DMS153 treated with DMSO at 0.1 percent for 48 hours (cell line): ENCODE measurements at regions not wholly inside any gene's neighbourhood (a gene's known extent, or its start where the extent isn't known, plus 50 kb on each side); places are given as distances from the start of the nearest gene placed in this dataset.
"Not testable (repeated sequence)": the region's sequence is repeated elsewhere in the genome, so short reads cannot be mapped to it uniquely, and the experiment has no call there.

Source experiments
- DNase-seq: peaks from one replicate; lab custom pipeline; 2025; ENCODE audit not compliant: unreplicated experiment; lab: John Stamatoyannopoulos, UW

DNA sequence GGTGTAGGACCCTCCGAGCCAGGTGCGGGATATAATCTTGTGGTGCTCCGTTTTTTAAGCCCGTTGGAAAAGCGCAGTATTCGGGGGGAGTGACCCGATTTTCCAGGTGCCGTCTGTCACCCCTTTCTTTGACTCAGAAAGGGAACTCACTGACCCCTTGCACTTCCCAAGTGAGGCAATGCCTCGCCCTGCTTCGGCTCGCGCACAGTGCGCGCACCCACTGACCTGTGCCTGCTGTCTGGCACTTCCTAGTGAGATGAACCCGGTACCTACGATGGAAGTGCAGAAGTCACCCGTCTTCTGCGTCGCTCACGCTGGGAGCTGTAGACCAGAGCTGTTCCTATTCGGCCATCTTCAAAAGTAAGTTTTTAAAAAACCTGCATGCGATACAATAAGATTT lies 362.1 kb downstream of the HS3ST1 start:
- not testable (repeated sequence) for DNase-seq

DNA sequence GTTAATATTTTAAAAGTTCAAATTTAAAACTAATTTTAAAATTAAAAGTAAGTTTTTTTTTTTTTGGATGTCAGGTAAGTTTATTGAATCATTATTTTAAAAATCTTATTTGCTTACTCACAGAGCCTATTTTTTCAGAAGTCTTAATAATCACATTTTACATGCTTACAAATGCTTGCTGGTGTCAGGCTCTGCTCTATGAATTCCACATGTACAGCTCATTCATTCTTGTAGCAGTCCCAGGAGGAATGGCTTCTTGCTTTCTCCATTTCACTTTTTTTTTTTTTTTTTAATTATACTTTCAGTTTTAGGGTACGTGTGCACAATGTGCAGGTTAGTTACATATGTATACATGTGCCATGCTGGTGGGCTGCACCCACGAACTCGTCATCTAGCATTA lies 368.1 kb downstream of the HS3ST1 start:
- DNase-seq = not testable (repeated sequence)

DNA sequence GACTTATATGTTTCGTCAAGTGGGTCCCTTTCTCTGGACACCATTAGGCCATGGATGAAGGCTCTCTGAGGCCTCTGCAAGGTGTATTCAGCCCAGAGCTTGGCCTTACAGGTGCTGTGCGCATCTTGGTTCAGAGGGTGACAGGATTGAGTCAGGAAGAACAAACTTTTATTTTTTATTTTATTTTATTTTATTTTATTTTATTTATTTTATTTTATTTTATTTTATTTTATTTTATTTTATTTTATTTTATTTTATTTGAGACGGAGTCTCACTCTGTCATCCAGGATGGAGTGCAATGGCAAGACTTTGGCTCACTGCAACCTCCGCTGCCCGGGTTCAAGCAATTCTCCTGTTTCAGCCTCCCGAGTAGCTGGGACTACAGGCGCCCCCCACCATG lies 370.4 kb upstream of the CLNK start:
- DNase-seq = not testable (repeated sequence)

GRCh38 chr4:11053601-11054220 lies 369.1 kb upstream of the CLNK start:
- DNase-seq = no peak

DNA sequence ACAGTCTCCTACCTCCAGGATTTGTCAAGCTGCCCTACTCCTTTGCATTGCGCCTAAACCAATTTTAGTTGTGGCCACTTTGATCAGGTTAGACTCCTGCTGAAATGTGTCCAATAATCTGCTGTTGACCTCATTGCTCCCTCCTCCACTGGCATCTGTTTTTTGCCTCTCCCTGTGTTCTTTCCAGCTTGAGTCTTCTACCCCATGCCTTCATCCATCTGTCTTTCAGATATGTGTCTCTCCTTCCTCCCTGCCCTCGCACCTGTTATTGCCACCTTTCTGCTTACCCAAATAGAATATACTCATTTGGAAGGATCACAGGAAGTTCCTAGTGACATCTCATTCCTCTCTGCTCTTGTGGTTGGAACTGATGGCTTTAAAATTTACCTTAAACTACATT lies 366.6 kb upstream of the CLNK start:
- no peak for DNase-seq

DNA sequence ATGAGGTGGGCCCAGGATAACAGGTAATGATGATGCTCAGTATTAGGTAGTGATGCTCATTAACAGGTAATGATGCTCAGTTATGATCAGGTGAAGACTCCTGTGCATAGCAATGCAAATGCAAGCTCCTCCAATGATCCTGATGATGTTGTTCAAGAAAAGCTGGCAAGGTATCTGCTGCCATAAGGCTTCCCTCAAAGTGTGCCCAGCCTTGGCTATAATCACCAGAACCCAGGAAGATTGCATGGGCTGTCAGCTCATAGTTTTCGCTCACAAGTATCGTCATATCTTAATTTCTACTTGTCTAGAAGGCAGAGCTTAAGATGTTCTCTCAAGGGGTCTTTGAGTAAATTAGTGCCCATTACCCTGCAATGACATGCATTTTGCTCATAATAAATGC lies 366.2 kb upstream of the CLNK start:
- no peak for DNase-seq

DNA sequence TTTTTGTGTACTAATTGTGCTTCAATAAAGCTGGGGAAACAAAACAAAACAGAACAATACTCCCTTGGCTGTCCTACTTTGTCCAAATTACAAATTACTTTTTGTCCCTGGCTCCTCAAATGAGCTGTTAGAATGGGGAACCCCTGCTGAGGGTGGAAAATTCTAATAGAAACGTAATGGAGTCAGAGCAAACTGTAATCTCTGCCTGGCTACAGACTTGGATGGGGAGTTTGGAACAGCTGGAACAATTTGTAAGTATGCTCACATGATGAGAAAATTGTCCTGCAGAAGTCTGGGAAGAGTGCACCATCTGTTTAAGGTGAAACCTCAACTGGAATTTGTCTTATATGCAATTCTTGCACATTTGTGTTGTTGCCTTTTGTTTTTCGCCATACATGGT lies 364.4 kb upstream of the CLNK start:
- no peak for DNase-seq

DNA sequence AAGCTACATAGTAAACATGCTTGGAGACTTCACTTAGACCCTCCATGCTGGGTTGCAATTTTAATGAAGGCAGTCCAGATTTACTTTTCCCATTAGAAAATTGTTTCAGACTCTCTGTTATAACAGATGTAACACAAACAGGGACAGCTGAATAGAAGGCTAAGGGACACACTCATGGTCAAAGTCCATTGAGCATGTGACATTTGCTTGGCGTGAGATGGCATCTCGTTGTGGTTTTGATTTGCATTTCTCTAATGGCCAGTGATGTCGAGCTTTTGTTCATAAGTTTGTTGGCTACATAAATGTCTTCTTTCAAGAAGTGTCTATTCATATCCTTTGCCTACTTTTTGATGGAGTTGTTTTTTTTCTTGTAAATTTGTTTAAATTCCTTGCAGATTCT lies 358.2 kb upstream of the CLNK start:
- DNase-seq = no peak

DNA sequence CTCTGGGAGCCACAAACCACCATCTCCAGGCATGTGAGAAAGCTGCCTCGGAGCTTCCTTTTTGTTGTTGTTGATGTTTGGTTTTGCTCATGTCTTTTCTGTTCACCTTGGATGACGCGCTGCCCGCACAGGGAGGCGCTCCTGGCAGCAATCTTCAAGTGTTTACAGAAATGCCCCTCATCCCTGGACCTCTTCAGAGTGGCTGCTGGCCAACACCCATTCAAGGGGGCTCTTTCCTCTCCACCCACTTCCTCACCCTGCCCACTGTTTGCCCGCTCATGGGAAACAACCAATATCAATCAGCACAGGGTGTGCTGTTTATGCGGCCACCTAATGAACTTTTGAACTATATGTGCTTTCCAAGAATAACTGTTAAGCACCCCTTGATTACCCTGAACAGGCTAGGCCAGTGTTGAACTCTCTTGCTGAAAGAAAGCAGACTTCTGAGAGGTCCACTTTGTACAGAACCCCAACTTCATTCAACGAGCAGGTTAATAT lies 355.1 kb upstream of the CLNK start:
- no peak for DNase-seq

DNA sequence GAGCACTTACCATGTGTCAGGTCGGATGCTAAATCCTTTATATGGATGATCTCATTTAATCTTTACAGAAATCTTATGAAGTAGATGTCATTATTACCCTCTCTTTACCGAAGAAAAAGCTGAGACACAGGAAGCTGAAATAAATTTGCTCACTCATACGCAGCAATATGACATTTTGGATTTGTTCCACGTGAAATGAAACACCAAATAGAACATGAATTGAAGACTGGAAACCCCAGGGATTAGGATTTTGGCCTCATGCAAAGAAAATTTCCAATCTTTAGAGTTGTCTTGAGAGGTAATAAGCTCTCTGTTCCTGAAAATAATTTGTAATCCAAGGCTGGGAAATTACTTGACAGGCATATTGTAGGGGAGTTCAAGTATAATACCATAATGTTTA lies 354.4 kb upstream of the CLNK start:
- DNase-seq = no peak

DNA sequence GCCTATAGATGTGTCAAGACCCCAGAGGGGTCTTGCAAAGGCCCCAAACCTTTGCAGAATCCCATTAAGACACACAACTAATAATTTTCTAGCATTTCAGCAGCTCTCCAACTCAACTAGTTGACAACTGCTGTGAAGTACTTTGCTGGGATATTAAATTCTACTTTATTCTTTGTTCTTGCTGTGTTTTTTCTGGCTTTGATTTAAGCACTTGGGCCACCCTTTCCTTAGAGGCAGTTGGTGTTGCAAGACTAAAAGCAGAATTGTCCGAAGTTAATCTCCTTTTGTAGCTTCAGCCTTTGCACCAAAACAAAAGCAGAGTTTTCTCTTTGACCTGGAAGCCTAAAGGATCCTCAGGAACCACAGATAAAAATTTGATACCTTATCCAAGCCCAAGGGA lies 353.1 kb upstream of the CLNK start:
- no peak for DNase-seq

GRCh38 chr4:11028334-11028733 lies 343.8 kb upstream of the CLNK start:
- no peak for DNase-seq

GRCh38 chr4:11021333-11021732 lies 336.8 kb upstream of the CLNK start:
- DNase-seq = no peak

- no peak for DNase-seq
Measured at GRCh38 chr4:11019451-11020240, 335.1 kb upstream of the CLNK start.

- no peak for DNase-seq
Measured at GRCh38 chr4:11014199-11014598, 329.6 kb upstream of the CLNK start.

- no peak for DNase-seq
Measured at GRCh38 chr4:11013094-11013664, 328.6 kb upstream of the CLNK start.

DNA sequence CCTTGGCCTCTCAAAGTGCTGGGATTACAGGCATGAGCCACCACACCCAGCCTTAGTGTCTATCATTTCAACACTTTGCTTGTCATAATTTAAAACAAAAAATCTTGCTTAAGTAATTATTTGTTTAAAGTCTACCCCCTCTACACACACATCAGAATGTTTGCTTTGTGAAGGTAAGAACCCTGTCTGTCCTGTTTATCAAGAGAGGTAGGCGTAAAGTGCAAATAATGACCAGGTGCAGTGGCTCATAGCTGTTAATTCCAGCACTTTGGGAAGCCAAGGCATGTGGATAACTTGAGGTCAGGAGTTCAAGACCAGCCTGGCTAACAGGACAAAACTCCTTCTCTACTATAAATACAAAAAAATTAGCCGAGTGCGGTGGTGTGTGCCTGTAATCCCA lies 326.7 kb upstream of the CLNK start:
- DNase-seq = no peak

- no peak for DNase-seq
Measured at GRCh38 chr4:11010624-11011023, 326.1 kb upstream of the CLNK start.

- DNase-seq = no peak
Measured at GRCh38 chr4:11009281-11009680, 324.7 kb upstream of the CLNK start.

- no peak for DNase-seq
Measured at GRCh38 chr4:11005300-11005699, 320.7 kb upstream of the CLNK start.

DNA sequence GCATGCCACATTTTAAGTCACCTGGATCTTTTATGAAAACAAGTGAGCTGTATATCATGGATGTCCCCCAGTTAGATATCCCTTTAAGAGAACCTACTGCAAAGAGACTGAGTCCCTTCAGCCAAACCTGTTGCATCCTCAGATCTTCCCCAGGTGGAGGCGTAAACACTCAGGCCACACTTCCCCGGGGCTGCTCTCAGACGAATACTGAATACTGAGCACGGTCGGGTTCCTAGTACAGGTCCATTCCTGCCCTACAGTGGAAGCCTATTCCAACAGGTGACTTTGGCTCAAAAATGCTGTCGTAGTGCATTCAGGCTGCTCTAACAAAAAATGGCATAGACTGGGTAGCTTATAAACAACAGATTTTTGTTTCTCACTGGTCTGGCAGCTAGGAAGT lies 320.2 kb upstream of the CLNK start:
- no peak for DNase-seq

- DNase-seq = no peak
Measured at GRCh38 chr4:11002961-11003360, 318.4 kb upstream of the CLNK start.
